Heart left ventricle (tissue), 13 donors: ENCODE measurements at regions not wholly inside any gene's neighbourhood (a gene's known extent, or its start where the extent isn't known, plus 50 kb on each side); places are given as distances from the start of the nearest gene placed in this dataset.

Experiments used
- CTCF ChIP-seq, 12 donors: fragments of 200-600 bp; sonication (generic) in 4 of 12; IDR thresholded peaks; one replicate each; pipeline versions ENCODE4 v1.5.0 to v1.8.0; 2018 to 2022; ENCODE audit warnings: antibody characterized with exemption in 12 of 12, mild to moderate bottlenecking in 5 of 12
- POLR2A ChIP-seq, 2 donors: fragments of 450-650 bp; IDR thresholded peaks; one replicate each; pipeline ENCODE4 v1.6.1; 2017; ENCODE audit warnings: antibody characterized with exemption in 2 of 2, mild to moderate bottlenecking in 2 of 2, moderate library complexity in 2 of 2
- donor health status: ischemic (EF 13 %, LVEDD 7.1; RV severe dilation, severe dysfunction).
- donor health status: DM: no; HTN: yes; CAD: no.
- donor health status: DM: no; HTN: no; CAD: no.
- donor health status: ischemic (EF 25% LVEDD 6.9; RV normal size, moderate dysfunction).
- donor health status: ischemic (EF 25% LVEDD 5.7; RV mildly dilated, moderate dysfunction).
- donor health status: ischemic (EF 35%, LVEDD 5.7; RV mildly dilated, moderate dysfunction).
- donor health status: nonischemic (EF 11% LVEDD 7.7; RV severe dilation, severe dysfunction).
- donor health status: DM: yes; HTN: yes; CAD: no.
- donor health status: PGD.
- donor health status: ischemic (EF 29% LVEDD 5.4; RV normal size, mild dysfunction).
- donor health status: nonischemic (EF 23%, LVEDD 6.1; RV moderate dilation, normal function).

- TF ChIP-seq POLR2A (IDR thresholded peaks at IDR 0.05): no peak
- no peak for TF ChIP-seq CTCF (IDR thresholded peaks at IDR 0.05)
Measured at GRCh38 chr11:26076233-26076990, 255.5 kb upstream of the ANO3 start.
